ENCODE measurements at regions not wholly inside any gene's neighbourhood (a gene's known extent, or its start where the extent isn't known, plus 50 kb on each side); places are given as distances from the start of the nearest gene placed in this dataset.

DNA sequence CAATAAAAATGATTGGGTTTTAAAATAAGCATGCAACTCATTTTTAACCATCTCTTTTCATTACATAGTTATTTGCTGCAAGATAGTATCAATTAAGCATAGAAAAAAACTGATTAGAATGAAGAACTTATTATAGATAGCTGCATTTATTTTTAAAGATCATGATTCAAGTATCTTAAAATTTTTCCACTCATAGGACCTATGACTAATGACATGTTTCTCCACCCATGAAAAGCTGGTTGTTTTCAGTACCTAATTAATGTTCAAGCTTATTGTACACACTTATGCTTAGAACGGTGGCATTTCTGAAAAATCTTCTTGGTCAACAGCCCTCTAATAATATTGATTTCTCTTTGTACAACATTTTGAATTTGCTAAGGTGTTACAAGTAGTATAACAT is 193.5 kb upstream of the PITX2 start:
- Histone ChIP-seq H3K27me3 (ENCODE audit: control insufficient read depth in 1 of 2, insufficient read depth in 2 of 2, low read length in 2 of 2) (no peaks in the 10 kb centered on the region), H3K9me3 (ENCODE audit: control insufficient read depth in 2 of 2, insufficient read depth in 1 of 2, low read depth in 1 of 2, low read length in 1 of 2) (no peaks in the 10 kb centered on the region), H3K4me3 (ENCODE audit: low read depth in 1 of 2, low read length in 2 of 2) (no peak overlapping the region), H3K4me1 (ENCODE audit: control insufficient read depth in 2 of 2, insufficient read depth in 2 of 2, low read length in 1 of 2) (no peaks in the 10 kb centered on the region), H3K27ac (ENCODE audit: low read depth in 2 of 2, low read length in 1 of 2) (no peak overlapping the region), H3K36me3 (ENCODE audit: control insufficient read depth in 2 of 2, insufficient read depth in 2 of 2, low read length in 1 of 2) (no peaks in the 10 kb centered on the region)
- WGBS, 2 donors, result 50 to 51% methylated on average over 1 of the region's 1 CpG

DNA sequence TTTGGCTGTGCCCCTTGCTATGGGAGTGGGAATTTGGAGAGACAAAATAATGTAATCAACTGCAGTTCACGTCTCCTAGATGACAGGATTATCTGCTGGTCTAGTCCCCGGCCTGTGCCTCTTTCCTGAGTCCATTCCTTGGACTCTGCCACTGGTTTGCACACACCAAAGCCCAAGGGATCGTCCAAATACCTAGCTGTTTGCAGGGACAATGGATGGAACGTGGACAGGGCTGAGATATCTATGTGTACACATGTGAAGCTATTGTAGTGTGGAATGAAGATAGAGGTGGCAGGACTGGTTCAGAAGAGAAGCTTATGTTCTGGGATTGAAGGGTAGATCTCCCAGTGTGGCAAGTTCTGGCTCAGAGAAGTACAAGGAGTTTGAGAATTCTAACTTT is 198.3 kb upstream of the PITX2 start:
- 67 to 70% methylated on average over 4 of the region's 4 CpGs for WGBS, 2 donors
- Histone ChIP-seq H3K4me1 (ENCODE audit: control insufficient read depth in 2 of 2, insufficient read depth in 2 of 2, low read length in 1 of 2) (no peaks in the 10 kb centered on the region), H3K27me3 (ENCODE audit: control insufficient read depth in 1 of 2, insufficient read depth in 2 of 2, low read length in 2 of 2) (no peaks in the 10 kb centered on the region), H3K4me3 (ENCODE audit: low read depth in 1 of 2, low read length in 2 of 2) (no peak overlapping the region), H3K9me3 (ENCODE audit: control insufficient read depth in 2 of 2, insufficient read depth in 1 of 2, low read depth in 1 of 2, low read length in 1 of 2) (no peaks in the 10 kb centered on the region), H3K27ac (ENCODE audit: low read depth in 2 of 2, low read length in 1 of 2) (no peak overlapping the region), H3K36me3 (ENCODE audit: control insufficient read depth in 2 of 2, insufficient read depth in 2 of 2, low read length in 1 of 2) (no peaks in the 10 kb centered on the region)

DNA sequence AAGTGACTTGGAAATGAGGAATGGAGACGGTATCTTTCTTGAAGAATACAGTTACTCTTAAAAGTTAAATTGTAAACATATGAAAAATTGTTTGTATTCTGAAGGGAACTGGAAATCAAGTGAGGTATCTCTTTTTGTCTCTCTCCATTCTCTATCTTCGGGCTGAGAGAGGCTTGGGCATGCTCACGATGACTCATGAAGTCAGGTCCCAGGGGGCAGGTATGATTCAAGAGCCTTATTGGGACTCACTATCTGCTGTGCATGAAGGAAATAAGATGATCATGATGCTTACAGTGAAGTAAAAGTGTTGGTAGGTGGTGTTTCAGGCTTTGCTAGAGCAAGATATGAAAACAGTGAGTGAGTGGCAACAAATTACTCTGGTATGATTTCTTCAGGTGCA is 200.4 kb upstream of the PITX2 start:
- H3K9me3 ChIP-seq (ENCODE audit: control insufficient read depth in 2 of 2, insufficient read depth in 1 of 2, low read depth in 1 of 2, low read length in 1 of 2), result no peaks in the 10 kb centered on the region
- H3K27ac ChIP-seq (ENCODE audit: low read depth in 2 of 2, low read length in 1 of 2), result no peak overlapping the region
- WGBS, 2 donors, result 59 to 64% methylated on average over 3 of the region's 3 CpGs
- H3K27me3 ChIP-seq (ENCODE audit: control insufficient read depth in 1 of 2, insufficient read depth in 2 of 2, low read length in 2 of 2), result no peaks in the 10 kb centered on the region
- no peaks in the 10 kb centered on the region for H3K4me1 ChIP-seq (ENCODE audit: control insufficient read depth in 2 of 2, insufficient read depth in 2 of 2, low read length in 1 of 2)
- no peak overlapping the region for H3K4me3 ChIP-seq (ENCODE audit: low read depth in 1 of 2, low read length in 2 of 2)
- H3K36me3 ChIP-seq (ENCODE audit: control insufficient read depth in 2 of 2, insufficient read depth in 2 of 2, low read length in 1 of 2), result no peaks in the 10 kb centered on the region

DNA sequence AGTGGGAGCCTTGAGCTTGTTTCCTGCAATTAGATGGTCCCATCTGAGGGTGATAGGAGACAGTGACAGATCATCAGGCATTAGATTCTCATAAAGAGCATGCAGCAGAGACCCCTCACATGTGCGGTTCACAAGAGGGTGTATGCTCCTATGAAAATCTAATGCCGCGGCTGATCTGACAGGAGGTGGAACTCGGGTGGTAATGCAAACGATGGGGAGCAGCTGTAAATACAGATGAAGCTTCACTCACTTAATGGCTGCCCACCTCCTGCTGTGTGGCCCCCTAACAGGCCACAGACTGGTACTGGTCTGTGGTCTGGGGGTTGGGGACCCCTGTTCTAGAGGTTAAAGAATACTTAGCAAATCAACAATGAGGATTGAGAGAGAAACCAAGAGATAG is 201.5 kb upstream of the PITX2 start:
- H3K36me3 ChIP-seq (ENCODE audit: control insufficient read depth in 2 of 2, insufficient read depth in 2 of 2, low read length in 1 of 2), result no peaks in the 10 kb centered on the region
- H3K4me3 ChIP-seq (ENCODE audit: low read depth in 1 of 2, low read length in 2 of 2), result no peak overlapping the region
- 93 to 94% methylated on average over 5 of the region's 5 CpGs for WGBS, 2 donors

DNA sequence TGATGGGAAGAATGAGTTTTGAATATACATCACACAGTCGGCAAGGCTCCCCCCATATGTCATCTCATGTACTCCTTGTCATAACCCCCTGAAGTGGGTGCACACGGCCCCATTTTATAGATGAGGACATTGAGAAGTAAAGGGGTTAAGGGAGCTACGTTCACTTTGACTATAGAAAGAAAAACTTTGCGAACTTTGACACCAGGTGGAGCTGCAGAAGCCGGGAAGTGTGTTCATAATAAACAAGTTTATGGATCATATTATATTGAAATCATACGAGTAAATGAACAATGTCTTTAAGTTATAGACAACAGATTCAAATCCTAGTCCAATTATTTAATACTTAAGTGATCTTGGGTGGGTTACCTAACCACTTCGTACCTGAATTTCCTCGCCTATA is 203.8 kb upstream of the PITX2 start:
- WGBS, 2 donors, result 68 to 85% methylated on average over 8 of the region's 8 CpGs

More for the DNA sequence above, 201.5 kb upstream of the PITX2 start:
- H3K27me3 ChIP-seq (ENCODE audit: control insufficient read depth in 1 of 2, insufficient read depth in 2 of 2, low read length in 2 of 2), result no peaks in the 10 kb centered on the region
- no peak overlapping the region for H3K27ac ChIP-seq (ENCODE audit: low read depth in 2 of 2, low read length in 1 of 2)
- H3K4me1 ChIP-seq (ENCODE audit: control insufficient read depth in 2 of 2, insufficient read depth in 2 of 2, low read length in 1 of 2), result no peaks in the 10 kb centered on the region
- no peaks in the 10 kb centered on the region for H3K9me3 ChIP-seq (ENCODE audit: control insufficient read depth in 2 of 2, insufficient read depth in 1 of 2, low read depth in 1 of 2, low read length in 1 of 2)

DNA sequence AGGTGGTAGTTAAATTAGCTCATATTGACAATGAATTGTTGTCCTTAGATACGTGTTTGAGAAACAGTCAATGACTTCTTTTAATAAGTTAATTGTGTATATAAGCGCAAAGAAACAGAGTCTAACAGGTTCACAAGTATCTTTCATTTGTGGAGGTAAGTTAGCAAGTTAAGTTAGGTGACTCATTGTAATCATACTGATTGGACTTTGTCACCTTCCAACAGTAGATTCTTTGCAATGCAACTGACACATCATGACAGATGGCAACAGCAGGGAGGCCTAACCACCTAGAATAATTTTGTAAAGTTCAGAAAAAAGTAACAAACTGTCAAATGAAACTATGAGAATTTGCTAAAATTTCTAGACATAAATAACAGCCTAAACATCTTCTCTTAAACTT is 207.6 kb upstream of the PITX2 start:
- H3K4me3 ChIP-seq (ENCODE audit: low read depth in 1 of 2, low read length in 2 of 2), result no peak overlapping the region
- no peaks in the 10 kb centered on the region for H3K4me1 ChIP-seq (ENCODE audit: control insufficient read depth in 2 of 2, insufficient read depth in 2 of 2, low read length in 1 of 2)
- H3K27ac ChIP-seq (ENCODE audit: low read depth in 2 of 2, low read length in 1 of 2), result no peak overlapping the region
- WGBS, 2 donors, result 35 to 53% methylated on average over 2 of the region's 2 CpGs
- H3K36me3 ChIP-seq (ENCODE audit: control insufficient read depth in 2 of 2, insufficient read depth in 2 of 2, low read length in 1 of 2), result no peaks in the 10 kb centered on the region
- no peaks in the 10 kb centered on the region for H3K27me3 ChIP-seq (ENCODE audit: control insufficient read depth in 1 of 2, insufficient read depth in 2 of 2, low read length in 2 of 2)
- no peaks in the 10 kb centered on the region for H3K9me3 ChIP-seq (ENCODE audit: control insufficient read depth in 2 of 2, insufficient read depth in 1 of 2, low read depth in 1 of 2, low read length in 1 of 2)

More for the DNA sequence above, 203.8 kb upstream of the PITX2 start:
- no peak overlapping the region for H3K27ac ChIP-seq (ENCODE audit: low read depth in 2 of 2, low read length in 1 of 2)
- H3K27me3 ChIP-seq (ENCODE audit: control insufficient read depth in 1 of 2, insufficient read depth in 2 of 2, low read length in 2 of 2), result no peaks in the 10 kb centered on the region
- H3K9me3 ChIP-seq (ENCODE audit: control insufficient read depth in 2 of 2, insufficient read depth in 1 of 2, low read depth in 1 of 2, low read length in 1 of 2), result no peaks in the 10 kb centered on the region
- no peaks in the 10 kb centered on the region for H3K36me3 ChIP-seq (ENCODE audit: control insufficient read depth in 2 of 2, insufficient read depth in 2 of 2, low read length in 1 of 2)
- no peaks in the 10 kb centered on the region for H3K4me1 ChIP-seq (ENCODE audit: control insufficient read depth in 2 of 2, insufficient read depth in 2 of 2, low read length in 1 of 2)
- no peak overlapping the region for H3K4me3 ChIP-seq (ENCODE audit: low read depth in 1 of 2, low read length in 2 of 2)

DNA sequence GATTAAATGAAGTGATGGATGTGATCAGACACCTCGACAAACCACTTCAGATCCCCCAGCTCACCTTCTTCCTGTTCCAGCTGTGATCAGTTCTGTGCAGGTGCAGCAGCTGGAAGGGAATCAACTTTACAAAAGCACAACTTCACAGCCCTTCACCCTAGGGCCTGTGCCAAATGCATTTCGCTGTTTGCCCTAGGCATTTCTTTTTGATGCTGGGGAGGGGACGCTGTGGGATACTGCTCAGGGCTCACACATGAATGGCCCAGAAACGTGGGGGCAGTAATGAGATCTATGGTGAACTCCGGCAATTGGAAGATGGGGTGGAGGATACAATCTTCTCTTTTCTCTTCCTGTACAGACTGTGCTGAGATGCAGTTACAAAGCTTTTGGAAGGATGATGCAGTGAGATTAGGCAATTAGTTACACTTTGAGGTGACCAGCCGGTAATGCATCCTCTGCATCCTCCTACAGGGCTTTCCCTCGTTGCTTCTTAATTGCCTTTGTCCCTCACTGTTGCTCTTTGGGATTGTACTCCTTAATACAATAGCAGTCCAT is 215.1 kb upstream of the PITX2 start:
- H3K36me3 ChIP-seq (ENCODE audit: control insufficient read depth in 2 of 2, insufficient read depth in 2 of 2, low read length in 1 of 2), result no peaks in the 10 kb centered on the region
- no peaks in the 10 kb centered on the region for H3K27me3 ChIP-seq (ENCODE audit: control insufficient read depth in 1 of 2, insufficient read depth in 2 of 2, low read length in 2 of 2)
- no peaks in the 10 kb centered on the region for H3K4me1 ChIP-seq (ENCODE audit: control insufficient read depth in 2 of 2, insufficient read depth in 2 of 2, low read length in 1 of 2)
- H3K27ac ChIP-seq (ENCODE audit: low read depth in 2 of 2, low read length in 1 of 2), result no peak overlapping the region
- no peaks in the 10 kb centered on the region for H3K9me3 ChIP-seq (ENCODE audit: control insufficient read depth in 2 of 2, insufficient read depth in 1 of 2, low read depth in 1 of 2, low read length in 1 of 2)
- no peak overlapping the region for H3K4me3 ChIP-seq (ENCODE audit: low read depth in 1 of 2, low read length in 2 of 2)
- WGBS, 2 donors, result 42 to 52% methylated on average over 7 of the region's 7 CpGs

DNA sequence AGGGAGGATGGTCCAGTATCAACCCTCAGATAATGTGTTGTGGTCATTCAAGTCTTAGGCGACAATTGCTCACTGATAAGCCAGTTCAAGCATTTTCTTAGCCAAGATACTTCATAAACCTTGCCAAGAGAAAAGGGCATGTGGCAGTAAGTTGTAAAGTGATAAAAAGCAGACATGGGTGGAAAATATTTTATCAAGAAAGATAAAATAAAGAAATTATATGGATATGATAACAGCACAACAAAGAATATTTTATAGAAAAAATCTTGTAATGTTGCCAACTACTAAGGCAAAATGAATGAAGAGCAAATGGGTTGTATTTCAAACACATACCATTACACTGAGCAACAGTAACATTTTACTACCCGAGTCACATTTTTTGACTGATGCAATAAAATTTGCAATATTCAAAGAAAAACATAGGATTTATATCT is 217.4 kb upstream of the PITX2 start:
- Histone ChIP-seq H3K4me3 (ENCODE audit: low read depth in 1 of 2, low read length in 2 of 2) (no peak overlapping the region), H3K9me3 (ENCODE audit: control insufficient read depth in 2 of 2, insufficient read depth in 1 of 2, low read depth in 1 of 2, low read length in 1 of 2) (no peaks in the 10 kb centered on the region), H3K27ac (ENCODE audit: low read depth in 2 of 2, low read length in 1 of 2) (no peak overlapping the region), H3K36me3 (ENCODE audit: control insufficient read depth in 2 of 2, insufficient read depth in 2 of 2, low read length in 1 of 2) (no peaks in the 10 kb centered on the region), H3K4me1 (ENCODE audit: control insufficient read depth in 2 of 2, insufficient read depth in 2 of 2, low read length in 1 of 2) (no peaks in the 10 kb centered on the region), H3K27me3 (ENCODE audit: control insufficient read depth in 1 of 2, insufficient read depth in 2 of 2, low read length in 2 of 2) (no peaks in the 10 kb centered on the region)
- 55 to 61% methylated on average over 2 of the region's 2 CpGs for WGBS, 2 donors

DNA sequence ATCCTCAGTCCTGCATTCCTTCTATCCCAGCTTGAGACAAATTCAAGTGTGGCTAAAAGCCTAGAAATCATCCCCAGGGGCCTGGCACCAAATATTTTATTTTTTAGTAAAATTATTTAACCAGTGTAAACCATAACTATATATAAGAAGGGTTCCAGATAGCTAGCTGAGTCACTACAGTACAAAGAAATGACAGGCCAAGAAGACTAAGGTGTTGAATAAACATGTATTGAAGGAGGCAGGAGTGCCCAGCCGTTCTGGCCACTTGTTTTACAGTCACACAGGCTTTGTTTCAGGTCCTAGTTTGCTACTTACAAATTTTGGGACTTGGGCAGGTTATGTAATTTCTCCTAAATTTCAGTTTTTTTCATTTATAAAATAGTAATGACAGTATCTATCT is 225.9 kb upstream of the PITX2 start:
- Histone ChIP-seq H3K4me3 (ENCODE audit: low read depth in 1 of 2, low read length in 2 of 2) (no peak overlapping the region), H3K36me3 (ENCODE audit: control insufficient read depth in 2 of 2, insufficient read depth in 2 of 2, low read length in 1 of 2) (no peaks in the 10 kb centered on the region), H3K27me3 (ENCODE audit: control insufficient read depth in 1 of 2, insufficient read depth in 2 of 2, low read length in 2 of 2) (no peaks in the 10 kb centered on the region), H3K9me3 (ENCODE audit: control insufficient read depth in 2 of 2, insufficient read depth in 1 of 2, low read depth in 1 of 2, low read length in 1 of 2) (no peaks in the 10 kb centered on the region), H3K4me1 (ENCODE audit: control insufficient read depth in 2 of 2, insufficient read depth in 2 of 2, low read length in 1 of 2) (no peaks in the 10 kb centered on the region), H3K27ac (ENCODE audit: low read depth in 2 of 2, low read length in 1 of 2) (no peak overlapping the region)
- WGBS, 2 donors, result 46 to 52% methylated on average over 1 of the region's 1 CpG

DNA sequence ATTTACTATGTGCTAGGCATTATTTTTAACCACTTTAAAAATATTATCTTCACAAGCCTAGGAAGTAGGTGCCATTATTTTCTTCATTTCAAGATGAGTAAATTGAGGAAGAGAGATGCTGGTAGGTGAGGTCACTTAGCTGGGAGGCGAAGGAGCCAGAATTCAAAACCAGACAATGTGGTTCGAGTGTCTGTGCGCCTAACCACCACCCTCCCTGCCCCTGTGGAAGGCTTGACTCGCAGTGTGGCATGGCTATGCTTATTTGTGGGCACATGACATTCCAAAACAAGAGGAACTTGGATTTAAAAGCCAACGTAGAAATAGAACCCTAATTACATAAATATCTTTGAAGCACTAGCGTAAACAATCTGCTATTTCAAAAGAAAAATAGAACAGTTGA is 226.6 kb upstream of the PITX2 start:
- no peaks in the 10 kb centered on the region for H3K9me3 ChIP-seq (ENCODE audit: control insufficient read depth in 2 of 2, insufficient read depth in 1 of 2, low read depth in 1 of 2, low read length in 1 of 2)
- H3K27ac ChIP-seq (ENCODE audit: low read depth in 2 of 2, low read length in 1 of 2), result no peak overlapping the region
- H3K4me3 ChIP-seq (ENCODE audit: low read depth in 1 of 2, low read length in 2 of 2), result no peak overlapping the region
- H3K27me3 ChIP-seq (ENCODE audit: control insufficient read depth in 1 of 2, insufficient read depth in 2 of 2, low read length in 2 of 2), result no peaks in the 10 kb centered on the region
- H3K4me1 ChIP-seq (ENCODE audit: control insufficient read depth in 2 of 2, insufficient read depth in 2 of 2, low read length in 1 of 2), result no peaks in the 10 kb centered on the region
- no peaks in the 10 kb centered on the region for H3K36me3 ChIP-seq (ENCODE audit: control insufficient read depth in 2 of 2, insufficient read depth in 2 of 2, low read length in 1 of 2)
- 76 to 77% methylated on average over 6 of the region's 6 CpGs for WGBS, 2 donors
